ENCODE measurements at regions not wholly inside any gene's neighbourhood (a gene's known extent, or its start where the extent isn't known, plus 50 kb on each side); places are given as distances from the start of the nearest gene placed in this dataset.
"Not testable (repeated sequence)": the region's sequence is repeated elsewhere in the genome, so short reads cannot be mapped to it uniquely, and the experiment has no call there.

DNA sequence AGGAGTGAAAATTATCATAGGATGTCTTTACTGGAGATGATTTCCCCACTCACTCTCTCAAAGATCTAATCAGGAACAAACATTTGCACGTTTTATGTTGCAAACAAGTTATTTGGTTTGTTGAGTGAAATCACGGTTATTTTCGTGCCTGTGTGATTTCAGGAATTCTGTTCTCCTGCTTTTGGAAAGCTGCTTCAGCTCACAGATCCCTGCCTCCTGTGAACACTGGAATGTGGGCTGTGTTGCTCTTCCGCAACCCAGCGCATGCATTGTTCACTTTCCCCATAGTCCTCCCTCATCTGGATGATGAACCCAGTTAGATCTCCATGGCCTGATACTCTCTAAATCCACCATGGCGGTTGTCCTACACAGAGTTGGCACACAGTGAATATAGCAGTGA lies 91.0 kb downstream of the PLEKHG1 start:
- no peak for FAIRE-seq
- TF ChIP-seq POLR2A (IDR thresholded peaks at IDR 0.05; ENCODE audit: low read depth, low read length) = no peak

DNA sequence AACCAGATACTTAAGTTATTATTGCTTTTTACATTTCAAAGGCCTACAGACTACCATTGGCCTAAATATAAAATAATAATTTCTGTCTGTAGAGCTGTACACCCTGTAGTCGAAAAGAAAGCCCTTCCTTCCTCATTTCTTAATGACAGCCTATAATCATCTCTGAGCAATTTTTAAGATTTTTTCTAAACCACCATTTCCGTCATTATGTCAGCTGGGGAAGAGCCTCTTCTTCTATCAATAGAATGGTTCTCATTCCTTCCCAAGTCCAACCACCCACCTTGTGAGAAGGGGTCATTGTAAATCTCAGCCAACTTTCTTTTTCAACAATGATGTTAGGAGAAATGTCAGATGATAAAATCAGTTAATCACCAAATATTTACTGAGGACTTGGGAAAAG lies 91.8 kb downstream of the PLEKHG1 start:
- FAIRE-seq (no peak), DNase-seq (ENCODE audit: insufficient read length, low spot score) (no peak)
- TF ChIP-seq POLR2A (IDR thresholded peaks at IDR 0.05; ENCODE audit: low read depth, low read length) = no peak

More for the DNA sequence above, 91.0 kb downstream of the PLEKHG1 start:
- DNase-seq (ENCODE audit: insufficient read length, low spot score) = no peak

DNA sequence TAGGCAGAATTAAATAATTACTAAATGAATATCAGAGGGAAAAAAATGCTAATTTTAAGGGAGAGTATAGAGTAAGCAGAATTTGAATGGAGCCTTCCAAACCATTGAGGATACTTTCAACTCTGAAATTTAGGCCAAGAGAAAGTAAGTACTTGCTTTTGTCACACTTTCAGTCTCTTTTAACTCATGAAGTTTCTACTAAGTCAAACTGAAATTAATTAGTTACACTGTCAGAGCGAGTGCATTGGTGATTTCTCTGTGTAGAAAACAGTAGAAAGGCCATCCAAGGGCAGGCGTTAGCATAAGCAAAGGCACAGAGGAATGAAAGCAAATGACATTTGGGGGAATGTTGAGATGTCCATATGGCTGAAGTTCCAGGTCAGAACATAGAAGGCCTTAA lies 92.9 kb downstream of the PLEKHG1 start:
- no peak for TF ChIP-seq POLR2A (IDR thresholded peaks at IDR 0.05; ENCODE audit: low read depth, low read length)
- DNase-seq (ENCODE audit: insufficient read length, low spot score) = no peak
- no peak for FAIRE-seq

DNA sequence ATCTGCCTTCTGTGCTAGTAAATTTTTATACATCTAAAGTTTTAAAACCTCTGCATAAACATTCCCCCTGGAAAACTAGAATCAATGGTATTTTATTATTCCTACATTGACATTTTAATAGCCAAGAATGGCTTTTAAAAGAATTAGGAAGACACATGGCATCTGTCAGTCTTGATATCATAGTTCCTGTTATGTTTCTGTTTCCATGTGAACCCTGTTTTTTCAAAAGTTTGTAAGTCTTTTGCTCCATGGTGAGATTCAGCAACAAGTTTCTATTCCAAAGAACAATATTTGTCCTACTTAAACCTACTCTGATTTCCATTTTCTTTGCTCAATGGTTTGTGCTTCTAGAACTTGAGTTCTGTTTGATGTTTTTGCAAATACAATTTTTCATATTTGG lies 95.2 kb downstream of the PLEKHG1 start:
- FAIRE-seq = no peak

DNA sequence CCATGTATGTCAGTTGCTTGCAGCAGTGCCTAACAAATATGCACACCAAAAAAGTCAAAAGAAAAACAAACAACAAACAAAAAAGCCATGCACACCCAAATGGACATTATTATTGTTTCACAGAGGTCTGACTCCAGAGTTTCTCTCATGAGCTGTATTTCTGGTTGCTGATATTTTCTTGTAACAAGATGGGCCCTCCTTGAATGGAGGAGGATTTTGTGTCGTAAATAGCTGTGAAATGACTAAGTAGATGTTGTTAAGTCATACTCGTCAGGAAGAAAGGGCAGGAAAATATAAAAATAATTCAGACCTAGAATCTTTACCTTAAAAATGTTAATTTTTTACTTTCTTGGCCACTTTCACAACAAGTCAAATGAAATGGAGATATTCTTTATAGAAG lies 96.0 kb downstream of the PLEKHG1 start:
- DNase-seq (ENCODE audit: insufficient read length, low spot score) (no peak), FAIRE-seq (no peak)
- TF ChIP-seq POLR2A (IDR thresholded peaks at IDR 0.05; ENCODE audit: low read depth, low read length) = no peak

More for the DNA sequence above, 95.2 kb downstream of the PLEKHG1 start:
- TF ChIP-seq POLR2A (IDR thresholded peaks at IDR 0.05; ENCODE audit: low read depth, low read length) = no peak
- no peak for DNase-seq (ENCODE audit: insufficient read length, low spot score)

DNA sequence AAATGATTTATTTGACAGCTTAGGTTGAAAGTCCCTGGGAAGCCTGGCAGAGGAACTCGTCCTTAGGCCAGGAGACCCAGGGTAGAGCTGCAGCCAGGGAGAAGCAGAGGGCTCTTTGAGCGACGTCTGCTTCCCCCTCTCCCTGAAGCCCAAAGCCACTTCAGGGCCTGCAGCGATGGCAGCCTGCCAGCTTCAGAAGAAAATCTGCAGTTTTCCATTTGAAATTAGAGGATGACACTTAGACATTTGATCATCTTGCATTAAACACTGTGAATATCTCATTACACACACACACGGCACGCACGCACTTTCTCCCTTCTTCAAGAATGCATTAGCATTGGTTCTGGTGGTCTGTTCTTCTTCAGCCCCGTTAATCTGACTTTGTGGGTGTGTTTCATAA lies 96.5 kb downstream of the PLEKHG1 start:
- no peak for DNase-seq (ENCODE audit: insufficient read length, low spot score)
- no peak for TF ChIP-seq POLR2A (IDR thresholded peaks at IDR 0.05; ENCODE audit: low read depth, low read length)
- no peak for FAIRE-seq

DNA sequence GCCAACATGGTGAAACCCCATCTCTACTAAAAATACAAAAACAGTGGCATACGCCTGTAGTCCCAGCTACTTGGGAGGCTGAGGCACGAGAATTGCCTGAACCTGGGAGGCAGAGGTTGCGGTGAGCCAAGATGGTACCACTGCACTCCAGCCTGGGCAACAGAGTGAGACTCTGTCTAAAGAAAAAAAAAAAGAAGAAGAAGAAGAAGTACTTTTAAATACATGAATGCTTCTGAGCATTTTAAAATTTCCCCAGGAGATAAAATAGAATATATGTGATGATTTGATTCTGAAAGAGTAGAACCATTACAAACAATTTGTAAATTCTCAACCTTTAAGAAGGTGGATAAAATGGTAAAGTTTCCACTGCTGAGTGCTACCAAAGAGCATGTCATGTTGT lies 97.2 kb downstream of the PLEKHG1 start:
- not testable (repeated sequence) for DNase-seq (ENCODE audit: insufficient read length, low spot score); FAIRE-seq

DNA sequence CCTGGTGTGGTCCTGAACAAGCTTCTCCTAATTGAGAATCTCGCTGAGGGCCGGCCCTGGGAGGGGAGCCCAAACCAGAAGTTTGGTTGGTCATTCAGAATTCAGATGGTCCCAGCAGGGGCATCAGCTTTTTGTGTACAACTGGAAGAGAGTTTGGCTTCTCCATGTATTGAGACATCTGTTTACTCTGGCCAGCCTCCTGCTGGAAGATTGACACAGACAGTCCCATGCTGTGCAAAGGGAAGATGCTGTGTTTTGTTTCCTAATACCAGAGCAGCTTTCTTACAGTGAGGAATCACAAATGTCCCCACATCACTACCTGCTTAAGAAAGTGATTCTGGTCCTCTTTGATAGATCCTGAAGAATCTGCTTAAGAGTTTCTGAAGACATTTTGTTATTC lies 97.8 kb downstream of the PLEKHG1 start:
- FAIRE-seq (no peak), DNase-seq (ENCODE audit: insufficient read length, low spot score) (no peak)
- TF ChIP-seq POLR2A (IDR thresholded peaks at IDR 0.05; ENCODE audit: low read depth, low read length) = no peak

DNA sequence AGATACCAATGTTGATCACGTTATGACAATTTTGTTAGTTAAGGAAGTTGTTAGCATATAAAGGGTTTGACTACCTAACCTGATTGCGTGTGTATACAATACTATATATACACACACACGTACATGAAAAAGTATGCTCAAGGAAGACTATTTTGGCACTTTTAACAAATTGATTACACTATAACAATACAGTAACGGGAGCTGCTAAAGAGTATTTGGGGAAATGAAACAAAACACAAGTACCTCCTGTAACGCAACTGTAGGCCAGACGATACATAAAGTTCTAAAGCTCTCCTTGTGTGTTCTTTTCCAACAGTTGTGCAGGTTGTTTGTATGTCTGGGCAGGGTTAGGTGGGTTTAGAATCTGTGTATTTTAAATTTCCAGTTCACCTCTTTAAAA lies 98.7 kb downstream of the PLEKHG1 start:
- FAIRE-seq (no peak), DNase-seq (ENCODE audit: insufficient read length, low spot score) (no peak)
- TF ChIP-seq POLR2A (IDR thresholded peaks at IDR 0.05; ENCODE audit: low read depth, low read length) = no peak

DNA sequence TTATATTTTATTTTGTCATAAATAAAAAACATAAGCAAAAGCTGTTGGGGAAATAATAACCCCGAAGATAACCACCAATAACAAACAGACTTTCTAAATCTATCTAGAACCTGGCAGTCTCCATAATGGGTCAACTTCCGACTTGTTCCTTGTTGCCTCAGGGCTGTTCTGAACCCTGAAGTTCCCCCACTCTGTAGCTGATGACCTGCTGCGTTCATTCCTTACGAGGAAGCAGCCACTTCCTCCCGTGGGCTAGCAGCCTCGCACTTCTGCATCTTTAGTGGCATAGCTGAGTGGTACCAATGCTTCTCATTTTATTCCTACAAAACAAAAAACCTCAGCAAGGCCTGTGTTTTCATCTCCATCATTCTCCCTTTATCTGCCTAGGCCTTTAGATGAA lies 103.0 kb downstream of the PLEKHG1 start:
- no peak for DNase-seq (ENCODE audit: insufficient read length, low spot score)
- no peak for TF ChIP-seq POLR2A (IDR thresholded peaks at IDR 0.05; ENCODE audit: low read depth, low read length)
- no peak for FAIRE-seq

DNA sequence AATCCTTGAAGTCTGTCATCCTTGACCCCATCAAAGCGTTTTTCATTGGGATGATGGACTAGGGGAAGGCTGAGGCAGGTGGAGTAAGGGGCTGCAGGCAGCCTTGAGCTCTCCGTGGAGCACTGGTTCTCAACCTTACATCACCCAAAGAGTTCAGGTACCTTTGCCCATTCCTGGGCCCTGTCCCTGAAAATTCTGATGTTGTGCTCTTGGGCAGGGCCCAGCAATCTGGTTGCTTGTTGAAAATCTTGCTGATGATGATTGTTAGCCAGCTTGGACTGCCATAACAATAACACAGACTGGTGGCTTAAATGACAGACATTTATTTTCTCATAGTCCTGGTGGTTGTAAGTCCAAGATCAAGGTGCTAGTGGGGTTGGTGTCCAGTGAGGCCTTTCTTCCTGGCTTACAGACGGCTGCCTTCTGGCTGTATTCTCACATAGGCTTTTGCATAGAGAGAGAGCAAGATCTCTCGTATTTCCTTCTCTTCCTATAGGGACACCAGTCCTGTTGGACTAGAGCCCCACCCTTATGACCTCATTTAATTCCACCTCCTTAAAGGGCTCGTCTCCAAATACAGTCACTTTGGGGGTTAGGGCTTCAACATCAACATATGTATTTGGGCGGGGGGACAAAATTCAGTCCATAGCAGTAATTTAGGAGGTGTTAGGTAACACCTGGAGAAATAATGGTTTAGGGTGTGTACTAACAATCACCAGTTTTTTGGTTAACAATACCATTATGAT lies 104.9 kb downstream of the PLEKHG1 start:
- TF ChIP-seq POLR2A (IDR thresholded peaks at IDR 0.05; ENCODE audit: low read depth, low read length) = no peak
- FAIRE-seq (no peak), DNase-seq (ENCODE audit: insufficient read length, low spot score) (no peak)

DNA sequence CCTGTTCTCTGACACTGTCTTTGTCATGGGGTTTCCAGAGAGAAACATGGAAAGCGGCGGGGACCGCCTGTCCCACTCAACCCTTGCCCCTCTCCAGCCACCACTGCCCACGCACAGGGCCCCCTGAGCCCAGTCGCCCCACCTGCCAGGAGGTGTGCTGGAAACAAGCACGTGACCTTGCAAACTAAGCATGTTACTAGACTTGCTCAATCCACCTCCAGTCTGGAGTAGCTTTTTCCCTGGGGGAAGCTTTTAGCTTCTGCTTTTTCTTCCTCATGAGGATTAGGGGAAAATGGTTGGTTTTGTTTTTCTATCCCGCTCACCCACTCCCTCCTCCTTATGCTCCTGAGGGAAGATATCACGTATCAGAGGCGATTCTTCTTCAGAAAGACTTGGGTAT lies 105.7 kb downstream of the PLEKHG1 start:
- DNase-seq (ENCODE audit: insufficient read length, low spot score) (no peak), FAIRE-seq (no peak)
- TF ChIP-seq POLR2A (IDR thresholded peaks at IDR 0.05; ENCODE audit: low read depth, low read length) = no peak

DNA sequence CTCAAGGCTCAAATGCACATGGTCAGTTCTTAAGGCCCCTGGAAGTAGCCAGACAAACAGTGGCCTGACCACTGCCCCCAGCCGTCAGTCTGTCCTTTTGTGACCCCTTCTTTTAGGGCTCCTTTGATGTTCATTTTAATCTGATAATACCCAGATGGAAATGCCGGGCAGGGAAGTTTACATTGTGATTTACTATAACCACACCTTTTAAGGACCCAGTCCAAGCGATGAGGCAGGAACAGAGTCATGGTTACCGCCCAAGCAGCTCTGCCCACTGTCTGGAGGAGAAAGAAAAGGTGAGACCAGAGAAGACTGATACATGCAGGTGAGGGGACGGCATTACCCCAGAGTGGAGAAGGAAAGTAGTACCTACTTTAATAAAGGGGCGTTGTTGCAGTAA lies 110.6 kb downstream of the PLEKHG1 start:
- no peak for TF ChIP-seq POLR2A (IDR thresholded peaks at IDR 0.05; ENCODE audit: low read depth, low read length)
- FAIRE-seq (no peak), DNase-seq (ENCODE audit: insufficient read length, low spot score) (no peak)

DNA sequence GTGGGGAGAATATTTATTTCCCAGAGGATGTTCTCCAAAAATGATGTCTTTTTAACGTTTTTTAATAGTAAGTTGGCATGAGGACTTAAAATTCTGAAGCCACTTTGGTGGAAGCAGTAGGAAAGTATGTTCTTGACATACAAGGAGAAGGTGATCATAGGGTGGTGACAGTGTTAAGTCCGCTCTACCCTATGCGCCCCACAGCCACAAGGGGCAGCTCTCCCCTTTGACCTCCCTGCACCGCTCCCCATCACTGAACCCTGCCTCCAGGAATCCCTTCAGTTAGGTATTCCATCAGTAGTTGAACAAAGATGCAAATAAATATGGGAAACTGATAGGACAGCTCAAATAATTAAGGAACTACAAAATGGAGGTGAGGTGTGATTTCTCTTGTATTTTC lies 111.4 kb downstream of the PLEKHG1 start:
- no peak for TF ChIP-seq POLR2A (IDR thresholded peaks at IDR 0.05; ENCODE audit: low read depth, low read length)
- no peak for DNase-seq (ENCODE audit: insufficient read length, low spot score)
- no peak for FAIRE-seq

DNA sequence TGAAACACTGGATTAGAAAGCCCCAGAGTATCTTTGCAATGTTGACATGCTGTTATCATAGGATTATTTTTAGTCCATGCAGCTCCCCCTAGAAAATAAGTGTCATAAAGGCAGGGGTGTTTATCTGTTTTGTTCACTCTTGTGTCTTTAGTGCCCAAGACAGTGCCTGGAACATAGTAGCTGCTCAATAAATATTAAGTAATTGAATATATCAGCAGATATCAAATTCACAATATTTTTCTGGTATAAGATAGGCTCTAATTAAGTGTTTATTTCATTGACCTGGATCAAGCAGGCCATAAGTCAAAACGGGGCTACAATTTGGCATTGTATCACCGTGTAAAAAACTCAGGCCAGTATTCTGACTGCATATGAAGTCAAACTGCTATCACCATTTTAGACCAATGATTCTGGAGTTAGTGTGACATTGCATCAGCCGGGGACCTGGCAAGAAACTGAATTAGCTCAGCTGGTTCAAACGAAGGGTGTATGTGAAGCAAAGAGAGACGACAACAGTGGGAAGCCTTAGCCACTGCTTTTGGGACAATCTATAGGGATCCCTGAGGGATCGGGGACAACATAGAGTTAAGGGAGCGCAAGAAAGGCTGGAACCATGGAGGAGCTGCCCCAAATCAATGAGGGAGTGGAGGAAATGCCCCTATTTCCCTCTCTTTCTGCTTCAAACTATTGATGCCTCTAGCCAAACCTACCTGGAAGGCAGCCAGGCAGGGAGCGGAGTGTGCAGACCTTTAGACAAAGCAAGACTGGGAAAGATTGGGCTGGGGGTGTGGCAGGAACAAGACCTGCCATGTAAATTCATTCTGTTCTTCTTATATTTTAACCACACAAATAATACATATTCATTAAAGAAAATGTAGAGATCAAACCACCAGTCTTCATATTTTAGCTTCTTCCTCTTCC lies 112.2 kb downstream of the PLEKHG1 start:
- no peak for DNase-seq (ENCODE audit: insufficient read length, low spot score)
- no peak for FAIRE-seq
- TF ChIP-seq POLR2A (IDR thresholded peaks at IDR 0.05; ENCODE audit: low read depth, low read length) = no peak
